Choroid plexus epithelial cell (primary cell): ENCODE measurements at regions not wholly inside any gene's neighbourhood (a gene's known extent, or its start where the extent isn't known, plus 50 kb on each side); places are given as distances from the start of the nearest gene placed in this dataset.

Experiments
- DNase-seq: peaks from one replicate; pipeline ENCODE4 v3.0.0-alpha.2; 2010; ENCODE audit warnings: low read depth
- H3K4me3 ChIP-seq: 2 replicates; pipeline ENCODE4 v1.5.1; 2011; ENCODE audit warnings: low read depth, mild to moderate bottlenecking, control low read depth, low read length, moderate library complexity
- TF ChIP-seq, protein P1 (sequence below): conservative IDR thresholded peaks from 2 replicates; pipeline ENCODE4 v1.5.1; 2011; ENCODE audit warnings: low read depth, mild to moderate bottlenecking, control low read depth, inconsistent platforms, low read length, moderate library complexity

DNA sequence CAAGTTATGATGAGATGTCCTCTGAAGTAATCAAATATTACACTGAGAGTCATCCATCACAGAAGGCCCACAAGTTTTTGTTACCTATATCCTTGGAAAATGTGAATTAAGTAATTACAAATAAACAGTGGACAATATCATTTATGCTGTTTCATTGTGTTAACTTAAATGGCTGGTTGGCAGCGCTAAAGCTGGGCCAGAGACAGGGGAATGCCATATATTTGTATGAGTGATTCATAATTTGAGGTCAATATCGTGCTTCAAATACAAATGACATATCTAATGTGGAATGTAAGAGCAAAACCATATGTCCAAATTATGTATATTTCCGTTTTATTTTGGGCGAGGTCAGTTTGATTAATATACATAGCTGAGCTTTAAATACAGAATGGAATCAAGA lies 1556.2 kb downstream of the SLITRK5 start:
- peak; percentile 19 for DNase-seq
- TF ChIP-seq, protein P1, sequence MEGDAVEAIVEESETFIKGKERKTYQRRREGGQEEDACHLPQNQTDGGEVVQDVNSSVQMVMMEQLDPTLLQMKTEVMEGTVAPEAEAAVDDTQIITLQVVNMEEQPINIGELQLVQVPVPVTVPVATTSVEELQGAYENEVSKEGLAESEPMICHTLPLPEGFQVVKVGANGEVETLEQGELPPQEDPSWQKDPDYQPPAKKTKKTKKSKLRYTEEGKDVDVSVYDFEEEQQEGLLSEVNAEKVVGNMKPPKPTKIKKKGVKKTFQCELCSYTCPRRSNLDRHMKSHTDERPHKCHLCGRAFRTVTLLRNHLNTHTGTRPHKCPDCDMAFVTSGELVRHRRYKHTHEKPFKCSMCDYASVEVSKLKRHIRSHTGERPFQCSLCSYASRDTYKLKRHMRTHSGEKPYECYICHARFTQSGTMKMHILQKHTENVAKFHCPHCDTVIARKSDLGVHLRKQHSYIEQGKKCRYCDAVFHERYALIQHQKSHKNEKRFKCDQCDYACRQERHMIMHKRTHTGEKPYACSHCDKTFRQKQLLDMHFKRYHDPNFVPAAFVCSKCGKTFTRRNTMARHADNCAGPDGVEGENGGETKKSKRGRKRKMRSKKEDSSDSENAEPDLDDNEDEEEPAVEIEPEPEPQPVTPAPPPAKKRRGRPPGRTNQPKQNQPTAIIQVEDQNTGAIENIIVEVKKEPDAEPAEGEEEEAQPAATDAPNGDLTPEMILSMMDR, result no peak
- H3K4me3 ChIP-seq, result no peak overlapping the region

DNA sequence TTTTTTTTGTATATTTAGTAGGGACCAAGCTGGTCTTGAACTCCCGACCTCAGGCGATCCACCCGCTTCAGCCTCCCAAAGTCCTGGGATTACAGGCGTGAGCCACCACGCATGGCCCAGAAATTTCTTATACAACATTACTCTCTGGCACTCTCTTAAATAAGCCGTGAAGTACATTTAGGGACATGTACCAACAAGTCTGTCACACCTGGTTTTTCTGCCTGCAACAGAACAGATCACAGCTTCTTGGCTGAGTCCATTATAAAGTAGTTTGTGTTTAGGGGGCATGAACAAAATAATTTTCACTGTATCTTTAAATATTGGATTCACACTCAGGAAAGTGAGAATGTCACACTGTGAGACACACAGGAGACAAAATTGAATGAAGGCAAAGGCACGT lies 1567.3 kb downstream of the SLITRK5 start:
- no peak for DNase-seq

DNA sequence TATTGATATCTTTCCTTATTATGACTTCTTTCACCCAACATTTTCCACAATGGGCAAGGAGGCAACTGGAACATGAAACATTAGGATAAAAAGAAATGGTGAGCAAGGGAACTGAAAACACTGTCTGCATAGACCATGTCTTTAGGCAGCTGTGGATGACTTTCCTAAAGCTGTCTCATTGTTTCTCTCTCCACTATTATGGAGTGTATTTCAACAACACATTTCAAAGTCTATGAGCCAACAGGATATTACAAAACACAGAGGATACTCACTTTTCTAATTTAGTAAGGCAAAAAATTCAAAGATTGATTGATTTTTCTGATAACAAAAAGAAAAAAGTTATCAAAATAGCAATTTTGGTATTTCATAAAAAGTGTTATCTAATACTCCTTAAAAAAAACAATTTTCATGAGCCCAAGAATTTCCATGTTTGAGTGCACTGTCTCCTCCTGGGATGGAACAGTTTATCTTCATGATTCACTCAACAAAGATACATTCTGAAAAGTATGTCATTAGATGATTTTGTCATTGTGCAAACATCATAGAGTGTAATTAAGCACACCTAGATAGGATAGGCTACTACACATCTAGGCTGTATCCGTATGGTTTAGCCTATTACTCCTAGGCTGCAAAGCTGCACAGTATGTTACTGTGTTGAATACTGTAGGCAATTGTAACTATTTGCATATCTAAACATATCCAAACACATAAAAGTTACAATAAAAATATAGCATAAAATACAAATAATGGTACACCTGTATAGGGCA lies 1568.4 kb downstream of the SLITRK5 start:
- TF ChIP-seq, protein P1, result no peak
- no peak overlapping the region for H3K4me3 ChIP-seq
- peak; percentile 6 for DNase-seq

More for the DNA sequence above, 1567.3 kb downstream of the SLITRK5 start:
- H3K4me3 ChIP-seq, result no peak overlapping the region
- TF ChIP-seq, protein P1, result no peak

- no peak overlapping the region for H3K4me3 ChIP-seq
- DNase-seq, result no peak
- TF ChIP-seq, protein P1, result no peak
Observed at GRCh38 chr13:89255844-89256406, 1584.8 kb downstream of the SLITRK5 start.

DNA sequence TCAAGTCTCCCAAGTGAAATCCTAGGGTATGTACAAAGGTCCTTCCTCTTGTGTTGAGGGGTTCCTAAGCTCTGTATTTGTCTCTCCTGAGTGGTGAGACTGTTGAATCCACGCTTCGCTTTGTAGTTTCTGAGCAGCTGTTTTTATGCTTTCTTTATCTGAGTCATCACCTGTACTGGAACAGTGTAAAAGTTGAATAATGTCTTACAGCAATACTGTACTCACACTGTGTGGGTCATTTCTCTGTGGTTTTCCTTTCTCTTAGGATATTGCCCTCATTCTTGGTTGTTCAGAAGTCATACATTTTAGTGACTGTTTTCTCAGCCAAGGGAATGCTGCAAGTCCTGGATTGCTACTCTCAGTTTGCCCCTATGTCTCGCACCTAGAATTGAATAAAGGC lies 1596.6 kb downstream of the SLITRK5 start:
- TF ChIP-seq, protein P1, result no peak
- DNase-seq, result peak; percentile 27
- no peak overlapping the region for H3K4me3 ChIP-seq

- H3K4me3 ChIP-seq, result no peak overlapping the region
- DNase-seq, result no peak
- TF ChIP-seq, protein P1, result no peak
Observed at GRCh38 chr13:89269737-89270136, 1598.6 kb downstream of the SLITRK5 start.

DNA sequence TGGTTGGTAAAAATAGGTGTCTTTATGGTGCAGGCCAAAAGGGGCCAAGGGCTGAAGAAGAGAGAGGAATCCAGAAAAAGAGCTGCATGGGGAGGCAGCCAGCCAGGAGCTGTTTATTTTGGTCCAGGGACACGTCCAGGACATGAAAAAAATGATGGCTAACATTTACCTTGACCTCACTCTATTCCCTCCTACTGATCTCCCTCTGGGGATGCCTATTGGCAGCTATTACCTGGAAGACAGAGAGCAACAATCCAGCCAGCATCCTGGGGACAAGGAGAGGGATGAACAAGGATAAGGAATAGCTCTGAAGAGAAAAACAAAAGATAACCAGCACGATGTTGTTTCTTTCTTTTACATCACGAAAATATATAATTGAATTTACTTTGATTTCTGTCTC lies 1599.6 kb downstream of the SLITRK5 start:
- DNase-seq, result no peak
- TF ChIP-seq, protein P1, result no peak
- H3K4me3 ChIP-seq, result no peak overlapping the region
